ENCODE measurements at regions not wholly inside any gene's neighbourhood (a gene's known extent, or its start where the extent isn't known, plus 50 kb on each side); places are given as distances from the start of the nearest gene placed in this dataset.
"Not testable (repeated sequence)": the region's sequence is repeated elsewhere in the genome, so short reads cannot be mapped to it uniquely, and the experiment has no call there.

GRCh38 chr19:20422216-20423205, 143.1 kb downstream of the ZNF737 start:
- H3K9me3 Mint-ChIP-seq = no peaks in the 10 kb centered on the region
- no peaks in the 10 kb centered on the region for H3K4me1 Mint-ChIP-seq
- no peak for ATAC-seq (replicated peaks)
- H3K4me3 Mint-ChIP-seq = peak overlapping the region; percentile 99
- peaks cover 49% of the 10 kb centered on the region for H3K36me3 Mint-ChIP-seq (ENCODE audit: low read depth)
- H3K27ac Mint-ChIP-seq = no peak overlapping the region
- no peaks in the 10 kb centered on the region for H3K27me3 Mint-ChIP-seq

- Mint-ChIP-seq H3K36me3 (ENCODE audit: low read depth) (peaks cover 56% of the 10 kb centered on the region), H3K4me3 (no peak overlapping the region), H3K4me1 (no peaks in the 10 kb centered on the region), H3K9me3 (no peaks in the 10 kb centered on the region), H3K27me3 (no peaks in the 10 kb centered on the region), H3K27ac (no peak overlapping the region)
- ATAC-seq (replicated peaks) = no peak
Measured at GRCh38 chr19:20416661-20417060, 148.9 kb downstream of the ZNF737 start.

- Mint-ChIP-seq H3K4me1 (no peaks in the 10 kb centered on the region), H3K4me3 (no peak overlapping the region), H3K27me3 (no peaks in the 10 kb centered on the region), H3K36me3 (ENCODE audit: low read depth) (peaks cover 46% of the 10 kb centered on the region), H3K9me3 (no peaks in the 10 kb centered on the region), H3K27ac (no peak overlapping the region)
- ATAC-seq (replicated peaks) = peak; percentile 61
Measured at GRCh38 chr19:20414120-20414519, 151.5 kb downstream of the ZNF737 start.

- Mint-ChIP-seq H3K4me1 (no peaks in the 10 kb centered on the region), H3K36me3 (ENCODE audit: low read depth) (peaks cover 46% of the 10 kb centered on the region), H3K9me3 (no peaks in the 10 kb centered on the region), H3K4me3 (no peak overlapping the region), H3K27ac (no peak overlapping the region), H3K27me3 (no peaks in the 10 kb centered on the region)
- ATAC-seq (replicated peaks) = peak; percentile 73
Measured at GRCh38 chr19:20413705-20414104, 151.9 kb downstream of the ZNF737 start.

- H3K27me3 Mint-ChIP-seq = no peaks in the 10 kb centered on the region
- no peaks in the 10 kb centered on the region for H3K4me1 Mint-ChIP-seq
- ATAC-seq (replicated peaks) = no peak
- peaks cover 48% of the 10 kb centered on the region for H3K36me3 Mint-ChIP-seq (ENCODE audit: low read depth)
- no peak overlapping the region for H3K27ac Mint-ChIP-seq
- H3K4me3 Mint-ChIP-seq = no peak overlapping the region
- H3K9me3 Mint-ChIP-seq = no peaks in the 10 kb centered on the region
Measured at GRCh38 chr19:20412846-20413245, 152.7 kb downstream of the ZNF737 start.

- no peak for ATAC-seq (replicated peaks)
- H3K4me1 Mint-ChIP-seq = no peaks in the 10 kb centered on the region
- H3K36me3 Mint-ChIP-seq (ENCODE audit: low read depth) = peaks cover 32% of the 10 kb centered on the region
- no peaks in the 10 kb centered on the region for H3K27me3 Mint-ChIP-seq
- H3K9me3 Mint-ChIP-seq = peaks cover 21% of the 10 kb centered on the region
- H3K4me3 Mint-ChIP-seq = no peak overlapping the region
- H3K27ac Mint-ChIP-seq = no peak overlapping the region
Measured at GRCh38 chr19:20397292-20397691, 168.3 kb downstream of the ZNF737 start.

GRCh38 chr19:20388706-20389225, 176.8 kb downstream of the ZNF737 start:
- Mint-ChIP-seq H3K4me1 (no peaks in the 10 kb centered on the region), H3K4me3 (no peak overlapping the region), H3K36me3 (ENCODE audit: low read depth) (no peaks in the 10 kb centered on the region), H3K27ac (no peak overlapping the region), H3K9me3 (peaks cover 3% of the 10 kb centered on the region), H3K27me3 (no peaks in the 10 kb centered on the region)
- no peak for ATAC-seq (replicated peaks)

- no peaks in the 10 kb centered on the region for H3K4me1 Mint-ChIP-seq
- H3K36me3 Mint-ChIP-seq (ENCODE audit: low read depth) = no peaks in the 10 kb centered on the region
- no peak for ATAC-seq (replicated peaks)
- H3K4me3 Mint-ChIP-seq = no peak overlapping the region
- no peak overlapping the region for H3K27ac Mint-ChIP-seq
- H3K9me3 Mint-ChIP-seq = peaks cover 6% of the 10 kb centered on the region
- H3K27me3 Mint-ChIP-seq = no peaks in the 10 kb centered on the region
Measured at GRCh38 chr19:20385061-20385460, 180.5 kb downstream of the ZNF737 start.

GRCh38 chr19:20371911-20372310, 193.7 kb downstream of the ZNF737 start:
- H3K36me3 Mint-ChIP-seq (ENCODE audit: low read depth) = no peaks in the 10 kb centered on the region
- H3K27ac Mint-ChIP-seq = no peak overlapping the region
- ATAC-seq (replicated peaks) = no peak
- H3K27me3 Mint-ChIP-seq = no peaks in the 10 kb centered on the region
- no peak overlapping the region for H3K4me3 Mint-ChIP-seq
- peaks cover 14% of the 10 kb centered on the region for H3K9me3 Mint-ChIP-seq
- H3K4me1 Mint-ChIP-seq = no peaks in the 10 kb centered on the region

GRCh38 chr19:20371304-20371703, 194.3 kb downstream of the ZNF737 start:
- not testable (repeated sequence) for H3K4me1 Mint-ChIP-seq; H3K27ac Mint-ChIP-seq; H3K27me3 Mint-ChIP-seq; H3K36me3 Mint-ChIP-seq (ENCODE audit: low read depth); ATAC-seq (replicated peaks); H3K4me3 Mint-ChIP-seq
- peaks cover 13% of the 10 kb centered on the region for H3K9me3 Mint-ChIP-seq

GRCh38 chr19:20367811-20368294, 197.7 kb downstream of the ZNF737 start:
- Mint-ChIP-seq H3K4me1 (no peaks in the 10 kb centered on the region), H3K9me3 (peaks cover 5% of the 10 kb centered on the region)

GRCh38 chr19:20365146-20365545, 198.1 kb downstream of the ZNF486 start:
- H3K4me3 Mint-ChIP-seq = no peak overlapping the region
- no peaks in the 10 kb centered on the region for H3K36me3 Mint-ChIP-seq (ENCODE audit: low read depth)
- peaks cover 5% of the 10 kb centered on the region for H3K9me3 Mint-ChIP-seq
- peaks cover 4% of the 10 kb centered on the region for H3K4me1 Mint-ChIP-seq
- no peak for ATAC-seq (replicated peaks)
- H3K27ac Mint-ChIP-seq = no peak overlapping the region
- H3K27me3 Mint-ChIP-seq = no peaks in the 10 kb centered on the region

More at GRCh38 chr19:20367811-20368294, 197.7 kb downstream of the ZNF737 start:
- peak overlapping the region; percentile 32 for H3K27ac Mint-ChIP-seq
- H3K36me3 Mint-ChIP-seq (ENCODE audit: low read depth) = no peaks in the 10 kb centered on the region
- H3K27me3 Mint-ChIP-seq = no peaks in the 10 kb centered on the region
- no peak overlapping the region for H3K4me3 Mint-ChIP-seq
- no peak for ATAC-seq (replicated peaks)

- Mint-ChIP-seq H3K4me3 (no peak overlapping the region), H3K27me3 (no peaks in the 10 kb centered on the region), H3K9me3 (peaks cover 4% of the 10 kb centered on the region), H3K4me1 (peaks cover 4% of the 10 kb centered on the region), H3K36me3 (ENCODE audit: low read depth) (no peaks in the 10 kb centered on the region), H3K27ac (no peak overlapping the region)
- no peak for ATAC-seq (replicated peaks)
Measured at GRCh38 chr19:20359933-20360720, 193.1 kb downstream of the ZNF486 start.

- not testable (repeated sequence) for H3K4me1 Mint-ChIP-seq; H3K4me3 Mint-ChIP-seq; H3K27me3 Mint-ChIP-seq; H3K36me3 Mint-ChIP-seq (ENCODE audit: low read depth); ATAC-seq (replicated peaks); H3K27ac Mint-ChIP-seq; H3K9me3 Mint-ChIP-seq
Measured at GRCh38 chr19:20358841-20359465, 191.9 kb downstream of the ZNF486 start.

Data from activated T-helper 17 cell treated with anti-CD3 and anti-CD28 coated beads, Interleukin-2, amount 50 U/mL, for 72 hours (primary cell).